Smooth muscle cell (in vitro differentiated cells): ENCODE measurements at regions not wholly inside any gene's neighbourhood (a gene's known extent, or its start where the extent isn't known, plus 50 kb on each side); places are given as distances from the start of the nearest gene placed in this dataset.

ENCODE experiments used
- DNase-seq: peaks from one replicate; lab custom pipeline; 2025; ENCODE audit not compliant: unreplicated experiment; lab: John Stamatoyannopoulos, UW
- H2AFZ ChIP-seq: fragments of 200-600 bp; sonication (generic); 2 replicates; pipeline ENCODE4 v1.6.0; 2016; ENCODE audit warnings: antibody characterized with exemption, low read depth, mild to moderate bottlenecking
- H3F3A ChIP-seq: fragments of 200-600 bp; sonication (generic); 2 replicates; pipeline ENCODE4 v1.6.0; 2017; ENCODE audit warnings: antibody characterized with exemption, low read depth
- H3K27ac ChIP-seq: fragments of 200-600 bp; sonication (generic); 2 replicates; pipeline ENCODE4 v1.5.1; 2016; ENCODE audit warnings: low read depth, mild to moderate bottlenecking
- H3K27me3 ChIP-seq: fragments of 200-600 bp; sonication (generic); 2 replicates; pipeline ENCODE4 v1.6.1; 2016; ENCODE audit warnings: low read depth, mild to moderate bottlenecking
- H3K36me3 ChIP-seq: fragments of 200-600 bp; sonication (generic); 2 replicates; pipeline ENCODE4 v1.5.1; 2016; ENCODE audit warnings: low read depth
- H3K4me1 ChIP-seq: fragments of 200-600 bp; sonication (generic); 2 replicates; pipeline ENCODE4 v1.5.1; 2016; ENCODE audit warnings: low read depth
- H3K4me2 ChIP-seq: fragments of 200-600 bp; sonication (generic); 2 replicates; pipeline ENCODE4 v1.6.0; 2016; ENCODE audit warnings: mild to moderate bottlenecking
- H3K4me3 ChIP-seq: fragments of 200-600 bp; sonication (generic); 2 replicates; pipeline ENCODE4 v1.5.1; 2016; ENCODE audit warnings: mild to moderate bottlenecking
- H3K79me2 ChIP-seq: fragments of 200-600 bp; sonication (generic); 2 replicates; pipeline ENCODE4 v1.6.0; 2016; ENCODE audit warnings: low read depth, mild to moderate bottlenecking
- H3K9ac ChIP-seq: fragments of 200-600 bp; sonication (generic); 2 replicates; pipeline ENCODE4 v1.6.0; 2016; ENCODE audit warnings: low read depth
- H3K9me3 ChIP-seq: fragments of 200-600 bp; sonication (generic); replicated peaks from 2 replicates; pipeline ENCODE4 v1.5.1; 2016; ENCODE audit warnings: low read depth
- H4K20me1 ChIP-seq: fragments of 200-600 bp; sonication (generic); 2 replicates; pipeline ENCODE4 v1.6.0; 2016; ENCODE audit warnings: low read depth
- WGBS: methylation state at CpG from one replicate; pipeline ENCODE4 v1.1.7; 2016; ENCODE audit warnings: low lambda C conversion rate; 5-methylcytosine and 5-hydroxymethylcytosine counted together
- TF ChIP-seq, protein P1 (sequence below): fragments of 200-600 bp; sonication (generic); IDR thresholded peaks from 2 replicates; pipeline ENCODE4 v1.5.1; 2017; ENCODE audit warnings: borderline replicate concordance, mild to moderate bottlenecking, antibody characterized with exemption; ENCODE audit not compliant: insufficient read depth, poor library complexity, severe bottlenecking

DNA sequence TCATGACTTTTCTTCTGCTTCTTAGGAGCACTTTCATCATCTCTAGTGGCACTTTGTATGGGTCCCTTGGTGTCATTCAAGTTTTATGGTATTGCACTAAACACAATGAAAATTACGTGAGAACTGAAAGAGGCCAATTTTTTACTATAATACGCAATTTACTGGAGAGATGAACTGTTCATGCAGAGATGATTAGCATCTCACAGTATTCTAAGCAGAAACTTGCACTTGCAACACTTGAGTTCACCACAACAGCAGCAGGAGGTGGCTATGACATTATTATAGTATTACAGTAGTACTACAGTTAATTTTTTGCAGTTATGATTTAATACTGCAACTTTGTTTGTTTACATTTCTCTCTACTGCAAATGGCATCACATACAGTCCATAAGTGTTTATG, 793.1 kb upstream of the CRIM1 start:
- no peaks in the 10 kb centered on the region for H4K20me1 ChIP-seq
- H2AFZ ChIP-seq = no peak overlapping the region
- no peak overlapping the region for H3K9ac ChIP-seq
- H3K9me3 ChIP-seq = no peaks in the 10 kb centered on the region
- H3K79me2 ChIP-seq = no peaks in the 10 kb centered on the region
- H3F3A ChIP-seq = no peaks in the 10 kb centered on the region
- no peaks in the 10 kb centered on the region for H3K27me3 ChIP-seq
- no peak overlapping the region for H3K4me2 ChIP-seq
- no peaks in the 10 kb centered on the region for H3K36me3 ChIP-seq
- DNase-seq = no peak
- no peak overlapping the region for H3K4me3 ChIP-seq
- H3K27ac ChIP-seq = no peak overlapping the region
- no peaks in the 10 kb centered on the region for H3K4me1 ChIP-seq
- 84% methylated on average over 2 of the region's 2 CpGs for WGBS
- TF ChIP-seq, protein P1, sequence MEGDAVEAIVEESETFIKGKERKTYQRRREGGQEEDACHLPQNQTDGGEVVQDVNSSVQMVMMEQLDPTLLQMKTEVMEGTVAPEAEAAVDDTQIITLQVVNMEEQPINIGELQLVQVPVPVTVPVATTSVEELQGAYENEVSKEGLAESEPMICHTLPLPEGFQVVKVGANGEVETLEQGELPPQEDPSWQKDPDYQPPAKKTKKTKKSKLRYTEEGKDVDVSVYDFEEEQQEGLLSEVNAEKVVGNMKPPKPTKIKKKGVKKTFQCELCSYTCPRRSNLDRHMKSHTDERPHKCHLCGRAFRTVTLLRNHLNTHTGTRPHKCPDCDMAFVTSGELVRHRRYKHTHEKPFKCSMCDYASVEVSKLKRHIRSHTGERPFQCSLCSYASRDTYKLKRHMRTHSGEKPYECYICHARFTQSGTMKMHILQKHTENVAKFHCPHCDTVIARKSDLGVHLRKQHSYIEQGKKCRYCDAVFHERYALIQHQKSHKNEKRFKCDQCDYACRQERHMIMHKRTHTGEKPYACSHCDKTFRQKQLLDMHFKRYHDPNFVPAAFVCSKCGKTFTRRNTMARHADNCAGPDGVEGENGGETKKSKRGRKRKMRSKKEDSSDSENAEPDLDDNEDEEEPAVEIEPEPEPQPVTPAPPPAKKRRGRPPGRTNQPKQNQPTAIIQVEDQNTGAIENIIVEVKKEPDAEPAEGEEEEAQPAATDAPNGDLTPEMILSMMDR = no peak

- WGBS = 70% methylated on average over 1 of the region's 1 CpG
- Histone ChIP-seq H3K9me3 (no peaks in the 10 kb centered on the region), H3K9ac (no peak overlapping the region), H3K27me3 (no peaks in the 10 kb centered on the region), H3F3A (no peaks in the 10 kb centered on the region), H2AFZ (no peak overlapping the region), H3K4me3 (no peak overlapping the region), H3K4me1 (no peaks in the 10 kb centered on the region), H3K79me2 (no peaks in the 10 kb centered on the region), H3K27ac (no peak overlapping the region), H3K36me3 (no peaks in the 10 kb centered on the region), H3K4me2 (no peak overlapping the region), H4K20me1 (no peaks in the 10 kb centered on the region)
- TF ChIP-seq, protein P1 = no peak
- DNase-seq = no peak
Observed at GRCh38 chr2:35548171-35548570, 807.4 kb upstream of the CRIM1 start.

GRCh38 chr2:35545301-35545700, 810.3 kb upstream of the CRIM1 start:
- H3K27me3 ChIP-seq = no peaks in the 10 kb centered on the region
- TF ChIP-seq, protein P1 = no peak
- no peaks in the 10 kb centered on the region for H3K79me2 ChIP-seq
- no peaks in the 10 kb centered on the region for H3K9me3 ChIP-seq
- H3K4me3 ChIP-seq = no peak overlapping the region
- H3K4me1 ChIP-seq = no peaks in the 10 kb centered on the region
- no peak overlapping the region for H3K4me2 ChIP-seq
- H4K20me1 ChIP-seq = no peaks in the 10 kb centered on the region
- H3K36me3 ChIP-seq = no peaks in the 10 kb centered on the region
- no peaks in the 10 kb centered on the region for H3F3A ChIP-seq
- 89% methylated on average over 6 of the region's 6 CpGs for WGBS
- H3K27ac ChIP-seq = no peak overlapping the region
- H3K9ac ChIP-seq = no peak overlapping the region
- no peak overlapping the region for H2AFZ ChIP-seq
- DNase-seq = no peak

GRCh38 chr2:35538796-35539195, 816.8 kb upstream of the CRIM1 start:
- Histone ChIP-seq H4K20me1 (no peaks in the 10 kb centered on the region), H3K4me1 (no peaks in the 10 kb centered on the region), H3K79me2 (no peaks in the 10 kb centered on the region), H3K36me3 (no peaks in the 10 kb centered on the region), H3K27ac (no peak overlapping the region), H3K4me2 (no peak overlapping the region), H3F3A (no peaks in the 10 kb centered on the region), H3K9me3 (no peaks in the 10 kb centered on the region), H3K9ac (no peak overlapping the region), H3K4me3 (no peak overlapping the region), H2AFZ (no peak overlapping the region), H3K27me3 (no peaks in the 10 kb centered on the region)
- WGBS = 87% methylated on average over 3 of the region's 3 CpGs
- no peak for DNase-seq
- TF ChIP-seq, protein P1 = no peak
